ENCODE measurements at regions not wholly inside any gene's neighbourhood (a gene's known extent, or its start where the extent isn't known, plus 50 kb on each side); places are given as distances from the start of the nearest gene placed in this dataset.

GRCh38 chr17:68740555-68741447 lies 139.6 kb upstream of the FAM20A start:
- DNase-seq: no peak

GRCh38 chr17:68737761-68738443 lies 136.7 kb upstream of the FAM20A start:
- DNase-seq: no peak

- DNase-seq: no peak
These were observed 133.8 kb upstream of the FAM20A start for GRCh38 chr17:68734931-68735330.

DNA sequence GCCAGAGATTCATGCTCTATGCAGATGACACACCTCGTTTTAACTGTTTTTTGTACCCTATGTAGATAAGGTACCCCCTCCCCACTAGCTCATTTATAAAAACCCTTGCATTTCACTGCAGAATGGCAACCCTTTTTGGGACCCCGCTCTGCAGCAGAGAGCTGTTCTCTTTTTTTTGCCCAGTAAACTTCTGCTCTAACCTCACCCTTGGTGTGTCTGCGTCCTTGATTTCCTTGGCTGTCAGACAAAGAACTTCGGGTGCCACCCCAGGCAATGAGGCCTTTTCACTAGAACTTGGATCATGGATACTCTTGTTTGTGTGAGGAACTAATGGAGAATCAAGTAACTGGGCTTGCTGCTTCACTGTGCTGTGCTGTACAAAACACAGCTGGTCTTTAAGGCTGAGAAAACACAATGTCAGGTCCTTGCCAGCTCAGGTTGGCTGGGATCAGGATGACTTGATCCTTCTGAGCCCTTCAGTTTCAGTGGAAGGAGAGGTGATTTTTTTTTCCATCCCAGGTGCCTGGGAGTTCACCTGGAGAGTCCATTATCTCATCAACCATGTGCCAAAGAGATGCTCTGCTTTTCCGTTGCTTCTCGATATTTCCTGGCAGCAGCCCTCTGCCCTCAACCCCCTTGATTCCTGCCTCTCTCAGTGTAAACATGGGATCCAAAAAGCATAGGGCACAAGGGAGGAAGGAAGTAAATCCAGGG lies 133.2 kb upstream of the FAM20A start:
- no peak for DNase-seq

DNA sequence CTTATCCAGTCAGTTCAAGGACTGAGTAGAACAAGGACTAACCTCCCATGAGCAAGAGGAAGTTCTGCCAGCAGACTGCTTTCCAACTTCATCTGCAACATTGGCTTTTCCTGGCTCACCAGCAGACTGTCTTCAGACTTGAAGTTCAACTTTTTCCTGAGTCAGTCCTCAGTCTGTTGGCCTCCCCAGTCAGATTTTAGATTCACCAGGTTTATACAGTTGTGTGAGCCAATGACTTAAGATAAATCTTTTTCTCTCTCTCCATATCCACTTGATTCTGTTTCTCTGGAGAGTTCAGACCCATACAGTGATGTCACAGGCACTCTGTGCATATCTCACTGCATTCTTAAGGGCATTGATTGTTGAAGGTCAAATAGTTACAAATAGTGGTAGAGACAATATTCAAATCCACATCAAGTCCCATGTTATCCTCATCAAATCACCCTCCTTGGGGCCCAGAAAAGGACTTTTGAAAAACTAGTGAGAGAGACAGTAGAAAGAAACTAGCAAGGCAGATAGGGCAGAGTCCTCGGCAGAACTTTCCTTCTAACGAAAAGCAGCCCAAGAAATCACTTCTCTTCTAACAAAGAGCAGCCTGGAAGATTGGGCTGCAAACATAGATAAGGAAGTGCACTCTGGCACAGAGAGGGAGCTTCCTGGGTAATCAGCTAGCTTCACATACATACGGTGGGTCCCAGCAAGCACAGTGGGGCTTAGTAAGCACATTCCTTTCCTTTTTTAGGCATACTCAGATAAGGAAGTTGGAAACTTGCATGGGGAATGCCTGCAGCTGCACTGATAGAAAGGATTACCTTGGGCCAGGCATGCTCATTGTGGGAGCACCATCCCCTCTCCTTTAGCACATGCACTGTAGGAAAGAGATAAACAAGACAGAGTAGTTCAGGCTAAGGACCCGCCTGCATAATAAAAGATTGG lies 132.3 kb upstream of the FAM20A start:
- no peak for DNase-seq

- no peak for DNase-seq
These were observed 131.2 kb upstream of the FAM20A start for GRCh38 chr17:68732301-68732749.

DNA sequence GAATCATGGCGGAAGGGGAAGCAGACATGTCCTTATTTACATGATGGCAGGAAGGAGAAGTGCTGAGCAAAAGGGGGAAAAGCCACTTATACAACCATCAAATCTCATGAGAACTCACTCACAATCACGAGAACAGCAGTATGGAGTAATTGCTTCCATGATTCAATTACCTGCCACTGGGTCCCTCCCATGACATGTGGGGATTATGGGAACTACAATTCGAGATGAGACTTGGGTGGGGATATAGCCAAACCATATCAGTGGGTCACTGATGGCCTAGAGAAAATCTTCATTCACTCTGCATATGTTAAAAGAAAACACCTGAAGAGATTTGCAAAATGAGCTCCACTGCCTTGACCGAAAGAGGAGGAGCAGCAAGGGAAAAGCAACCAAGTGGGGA lies 130.3 kb upstream of the FAM20A start:
- DNase-seq: no peak

DNA sequence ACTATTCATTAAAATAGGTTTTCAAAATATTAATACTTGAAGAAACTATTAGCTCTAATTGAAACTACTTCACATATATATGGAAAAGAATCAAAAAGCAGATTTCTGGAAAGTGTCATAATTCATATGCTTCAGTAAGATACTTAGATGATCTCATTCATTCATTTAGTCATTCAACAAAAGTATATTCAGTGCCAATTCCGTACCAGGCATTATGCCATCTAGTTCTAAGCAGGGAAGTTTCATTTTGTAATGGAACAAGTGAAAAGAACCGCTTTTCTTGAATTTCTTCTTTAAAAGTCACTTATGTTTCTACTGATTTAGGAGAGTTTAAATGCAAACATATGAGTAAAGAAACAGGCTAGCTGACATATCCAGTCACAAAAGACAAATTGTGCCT lies 118.3 kb upstream of the FAM20A start:
- DNase-seq: no peak

DNA sequence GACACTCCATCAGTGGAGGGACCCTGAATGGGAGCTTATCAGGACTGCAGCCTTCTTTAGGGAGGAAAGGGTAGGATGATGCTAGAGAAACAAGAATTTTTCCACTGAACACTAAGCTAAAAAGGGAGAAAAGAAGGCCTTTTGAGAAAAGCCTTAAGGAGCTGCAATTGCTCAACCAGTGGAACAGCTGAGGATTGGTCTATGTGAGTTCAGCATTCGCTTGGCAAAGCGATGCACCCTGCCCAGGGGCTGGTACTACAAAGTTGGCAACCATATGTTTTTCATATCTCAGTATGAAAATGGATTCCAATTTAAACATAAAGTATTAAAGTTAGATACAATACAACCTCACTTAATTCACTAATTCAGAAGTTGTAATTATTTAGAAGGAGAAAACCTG lies 117.8 kb upstream of the FAM20A start:
- no peak for DNase-seq

DNA sequence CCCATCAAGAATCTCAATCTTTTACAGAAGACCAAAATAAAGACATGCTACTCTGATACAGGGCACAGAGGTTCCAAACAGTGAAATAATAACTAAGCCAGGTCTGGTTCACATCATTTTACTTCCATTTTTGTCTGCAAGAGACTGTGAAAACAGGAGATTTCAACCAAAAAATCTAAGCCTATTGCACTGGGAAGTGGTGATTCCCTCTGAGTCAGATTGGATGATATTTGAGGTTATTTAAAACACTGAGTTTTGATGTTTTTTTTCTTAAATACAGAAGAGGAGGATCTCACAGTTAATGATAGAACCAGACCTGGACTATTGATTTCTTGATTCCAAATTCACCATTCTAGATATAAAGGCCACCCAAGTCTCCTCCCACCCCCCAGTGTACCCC lies 117.3 kb upstream of the FAM20A start:
- DNase-seq: no peak

DNA sequence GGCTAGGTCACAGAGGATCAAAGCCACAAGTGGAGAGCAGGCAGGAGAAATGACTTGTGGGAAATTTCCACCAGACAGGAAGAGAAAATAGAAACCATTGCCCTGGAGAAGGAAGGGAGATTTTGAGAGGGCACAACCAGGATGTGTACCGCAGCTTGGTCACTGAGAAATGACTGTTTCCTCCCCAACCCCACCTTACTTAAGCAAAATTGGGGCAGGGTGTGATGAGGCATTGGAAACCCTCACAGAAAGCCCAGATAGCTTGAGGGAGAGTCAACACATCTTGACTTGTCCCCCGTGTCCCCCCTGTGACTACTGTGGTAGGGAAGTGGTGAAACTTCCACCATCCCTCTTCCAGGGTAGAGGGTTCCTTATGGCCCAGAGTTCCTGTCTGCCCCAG lies 113.5 kb upstream of the FAM20A start:
- DNase-seq: no peak

DNA sequence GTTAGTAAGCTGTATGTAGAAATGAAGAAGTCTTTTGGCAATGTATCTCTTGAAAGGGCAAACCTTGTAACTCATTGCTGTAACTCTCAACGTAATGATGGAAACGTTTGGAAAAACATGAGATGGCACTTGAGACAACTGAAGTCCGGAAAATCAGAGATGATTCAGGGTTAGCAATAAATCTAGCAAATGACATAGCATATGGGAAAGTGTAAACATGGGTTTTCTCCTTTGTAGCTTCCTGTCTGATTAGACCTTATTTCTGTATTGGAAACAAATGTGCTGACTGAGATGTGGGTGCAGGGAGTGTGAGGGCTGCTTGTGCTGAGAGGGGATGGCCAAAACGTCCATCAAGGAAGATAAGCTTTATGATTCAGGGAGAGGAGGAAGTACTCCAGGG lies 110.7 kb upstream of the FAM20A start:
- no peak for DNase-seq

DNA sequence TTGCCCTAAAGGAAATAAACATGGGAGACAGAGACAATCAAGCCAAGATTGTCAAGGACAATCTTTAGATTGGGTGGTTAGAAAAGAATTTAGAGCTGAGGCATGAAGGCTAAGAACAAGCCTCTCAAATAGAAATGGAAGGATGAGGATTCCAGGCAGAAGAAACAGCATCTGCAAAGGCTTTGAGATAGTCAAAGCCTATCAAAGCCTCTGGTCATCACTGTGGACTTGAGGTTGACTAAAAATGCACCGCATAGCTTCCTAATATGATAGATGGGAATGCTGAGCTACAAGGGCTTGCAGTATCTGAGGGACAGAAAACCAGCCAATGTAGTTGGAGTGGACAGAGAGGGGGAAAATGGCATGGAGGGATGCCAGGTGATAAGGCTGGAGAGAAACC lies 109.8 kb upstream of the FAM20A start:
- no peak for DNase-seq

DNA sequence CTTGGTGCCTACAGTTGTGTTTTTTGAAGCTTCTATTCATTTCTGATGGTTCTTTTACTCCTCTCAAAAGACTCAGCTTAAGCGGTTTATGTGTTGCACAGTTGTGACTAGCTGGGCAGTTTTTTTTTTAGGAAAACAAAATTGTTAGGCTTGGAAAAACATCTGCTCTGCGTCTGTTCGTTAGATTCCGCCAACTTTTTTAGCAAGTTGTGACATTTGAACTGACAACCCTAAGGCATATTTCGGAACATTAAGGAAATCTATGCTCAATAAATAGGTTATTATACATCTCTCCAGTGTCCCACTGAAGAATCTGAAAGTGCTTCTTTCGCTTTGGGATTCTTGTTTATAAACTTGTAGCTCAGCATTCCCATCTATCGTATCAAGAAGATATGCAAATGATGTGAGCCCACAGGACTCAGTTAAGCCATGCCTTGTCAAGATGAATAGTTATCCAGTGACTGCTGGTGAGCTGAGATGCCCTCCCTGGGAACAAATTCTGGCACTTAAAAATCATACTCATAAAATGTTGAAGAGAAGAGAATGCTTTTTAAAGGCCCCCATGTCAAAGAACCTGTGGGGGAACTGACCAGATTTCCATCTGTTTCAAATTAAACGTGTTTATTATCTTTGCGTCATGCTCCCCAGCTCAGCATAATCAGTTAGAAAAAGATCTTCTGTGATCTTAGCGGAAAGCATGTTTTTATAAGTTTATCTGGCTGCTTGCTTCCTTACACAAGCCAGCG lies 109.0 kb upstream of the FAM20A start:
- DNase-seq: no peak

GRCh38 chr17:68709461-68709860 lies 108.3 kb upstream of the FAM20A start:
- no peak for DNase-seq

GRCh38 chr17:68707031-68707430 lies 105.9 kb upstream of the FAM20A start:
- no peak for DNase-seq

DNA sequence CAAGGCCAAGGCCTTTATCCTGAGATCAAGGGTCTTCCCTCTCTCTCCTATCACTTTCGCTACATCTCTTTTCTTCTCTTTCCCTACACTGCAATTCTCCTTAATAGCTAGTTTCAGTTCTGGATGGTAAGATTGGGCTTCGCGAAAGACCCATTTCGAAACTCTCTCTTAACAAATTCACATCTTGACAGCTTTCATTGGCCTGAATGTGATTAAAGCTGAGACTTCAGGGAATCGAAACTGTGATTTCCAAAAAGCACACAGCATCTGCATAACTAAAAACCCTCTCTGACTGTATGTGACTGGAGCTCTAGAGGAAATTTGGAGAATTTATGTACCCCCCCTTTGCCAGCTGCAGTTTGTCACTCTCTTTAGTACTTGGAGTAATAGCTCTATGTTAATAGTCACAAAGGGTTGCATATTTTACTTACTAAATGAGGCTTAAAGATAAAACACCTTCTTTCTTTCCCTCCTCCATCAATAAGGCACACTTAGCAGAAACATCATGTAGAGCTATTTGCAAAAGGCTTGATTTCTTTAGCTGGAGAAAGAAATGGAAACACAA lies 105.3 kb upstream of the FAM20A start:
- no peak for DNase-seq

- no peak for DNase-seq
These were observed 104.5 kb upstream of the FAM20A start for GRCh38 chr17:68705714-68706076.

- no peak for DNase-seq
These were observed 103.9 kb upstream of the FAM20A start for GRCh38 chr17:68704871-68705713.

DNA sequence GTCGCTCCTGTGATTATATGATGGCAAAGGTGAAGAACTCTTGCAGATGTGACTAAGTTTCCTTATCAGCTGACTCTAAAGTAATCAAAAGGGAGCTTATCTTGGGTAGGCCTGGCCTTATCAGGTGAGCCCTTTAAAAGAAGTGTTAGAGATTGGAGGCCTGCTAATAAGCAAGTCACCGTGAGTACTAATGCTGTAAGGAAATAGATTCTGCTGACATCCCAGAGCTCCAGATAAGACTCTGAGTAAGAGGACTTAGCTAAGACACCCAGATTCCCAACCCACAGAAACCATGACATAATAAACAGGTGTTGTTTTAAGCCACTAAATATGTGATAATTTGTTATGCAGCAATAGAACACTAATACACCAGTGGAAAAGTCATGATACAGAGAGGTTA lies 99.9 kb upstream of the FAM20A start:
- no peak for DNase-seq

DNA sequence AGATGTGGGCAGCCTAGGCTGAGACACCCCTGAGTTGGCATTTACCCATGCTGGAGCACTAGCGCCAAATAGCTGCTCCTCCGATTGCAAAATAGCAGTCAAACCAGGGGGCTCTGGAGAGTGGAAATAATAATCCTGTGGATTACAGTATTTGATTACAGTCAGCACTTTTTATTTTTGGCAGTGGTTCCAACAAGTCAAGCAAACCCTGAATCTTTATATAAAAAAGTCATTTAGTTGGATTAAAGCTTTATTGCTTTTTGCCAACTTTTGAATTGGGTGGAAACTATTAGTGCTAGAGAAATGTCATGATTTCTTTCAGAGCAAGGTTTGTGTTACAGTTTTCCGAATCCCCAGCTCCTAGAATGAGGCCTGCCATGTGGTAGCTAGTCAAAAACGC lies 99.3 kb upstream of the FAM20A start:
- no peak for DNase-seq
